Upper lobe of right lung (tissue), 1 donor: ENCODE measurements at regions not wholly inside any gene's neighbourhood (a gene's known extent, or its start where the extent isn't known, plus 50 kb on each side); places are given as distances from the start of the nearest gene placed in this dataset.
"Not testable (repeated sequence)": the region's sequence is repeated elsewhere in the genome, so short reads cannot be mapped to it uniquely, and the experiment has no call there.

Source experiments
- ATAC-seq: fragments of 200-7000 bp; cut with Tn5 transposase; one replicate; pipeline ENCODE4 v1.9.1; 2020; ENCODE audit warnings: mild to moderate bottlenecking, moderate library complexity
- DNase-seq: peaks from one replicate; pipeline ENCODE4 v3.0.0-alpha.2; 2020
- H3K27ac ChIP-seq: fragments of 200-600 bp; one replicate; pipeline ENCODE4 v1.8.0; 2022
- H3K27me3 ChIP-seq: fragments of 200-600 bp; one replicate; pipeline ENCODE4 v1.8.0; 2022; ENCODE audit warnings: mild to moderate bottlenecking
- H3K36me3 ChIP-seq: fragments of 200-600 bp; one replicate; pipeline ENCODE4 v1.8.0; 2022
- H3K4me1 ChIP-seq: fragments of 200-600 bp; one replicate; pipeline ENCODE4 v1.8.0; 2022
- H3K4me3 ChIP-seq: fragments of 200-600 bp; one replicate; pipeline ENCODE4 v1.8.0; 2022; ENCODE audit warnings: mild to moderate bottlenecking
- H3K9me3 ChIP-seq: fragments of 200-600 bp; one replicate; pipeline ENCODE4 v1.8.0; 2022
- CTCF ChIP-seq: fragments of 200-600 bp; IDR thresholded peaks from one replicate; pipeline ENCODE4 v1.8.0; 2022; ENCODE audit warnings: antibody characterized with exemption
- intact Hi-C: fragments of 100-400 bp; cut with DNase I; formaldehyde crosslinking; loops from one replicate; pipeline ENCODE4 v1.11.0; 2022
- donor health status: DM: no; HTN: yes; CAD: no; lungs with severe emphysema.

- intact Hi-C loops: no loop called here
- Histone ChIP-seq H3K27me3 (no peaks in the 10 kb centered on the region), H3K27ac (no peak overlapping the region), H3K36me3 (no peaks in the 10 kb centered on the region), H3K4me3 (no peak overlapping the region), H3K9me3 (no peaks in the 10 kb centered on the region), H3K4me1 (peaks cover 26% of the 10 kb centered on the region)
- no peak for ATAC-seq
- DNase-seq: no peak
- TF ChIP-seq CTCF: no peak
Observed at GRCh38 chr7:66442385-66442784, 186.3 kb upstream of the KCTD7 start.

DNA sequence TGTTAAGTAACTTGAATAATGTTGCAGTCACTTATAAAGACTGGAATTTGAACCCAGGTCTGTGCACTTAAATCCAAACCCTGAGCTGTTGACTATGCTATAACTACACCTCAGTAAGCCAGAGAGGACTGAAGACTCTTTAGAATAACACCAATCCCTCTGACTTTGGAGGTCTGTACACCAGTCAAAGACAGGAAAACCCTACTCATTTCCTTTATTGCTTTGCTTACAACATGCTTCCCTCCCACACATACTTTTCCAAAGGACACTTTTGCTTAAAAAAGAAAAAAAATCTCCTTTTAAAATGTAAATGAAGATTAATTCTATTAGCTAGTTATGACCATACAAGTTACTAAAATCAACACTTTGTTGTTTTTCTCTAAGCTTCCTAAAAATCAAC, 184.7 kb upstream of the KCTD7 start:
- Histone ChIP-seq H3K27ac (no peak overlapping the region), H3K4me1 (peaks cover 26% of the 10 kb centered on the region), H3K27me3 (no peaks in the 10 kb centered on the region), H3K36me3 (peaks cover 11% of the 10 kb centered on the region), H3K9me3 (no peaks in the 10 kb centered on the region), H3K4me3 (no peak overlapping the region)
- ATAC-seq (no peak), DNase-seq (no peak)
- no peak for TF ChIP-seq CTCF
- intact Hi-C loops: no loop called here

DNA sequence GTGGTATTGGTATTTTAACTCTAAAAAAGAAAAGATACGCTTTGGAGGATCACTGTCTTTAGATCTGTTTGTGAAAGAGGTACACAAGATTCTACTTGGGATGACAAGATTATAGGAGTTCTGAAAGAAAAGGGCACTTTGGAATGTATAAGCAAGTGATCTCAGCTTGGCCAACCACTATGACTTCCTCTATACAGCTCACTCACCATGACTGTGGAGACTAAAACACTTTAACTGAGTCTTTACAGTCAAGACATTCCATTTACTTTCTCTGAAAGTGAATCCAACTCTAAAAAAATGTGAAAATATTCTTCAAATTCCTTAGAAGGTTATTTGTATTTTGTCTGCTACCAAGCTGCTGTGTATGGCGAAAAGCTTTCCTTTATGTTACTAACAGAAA, 181.7 kb upstream of the KCTD7 start:
- H3K27me3 ChIP-seq, ATAC-seq, H3K9me3 ChIP-seq, DNase-seq, intact Hi-C loops, H3K27ac ChIP-seq, H3K4me1 ChIP-seq, H3K4me3 ChIP-seq: not testable (repeated sequence)
- peaks cover 16% of the 10 kb centered on the region for H3K36me3 ChIP-seq

DNA sequence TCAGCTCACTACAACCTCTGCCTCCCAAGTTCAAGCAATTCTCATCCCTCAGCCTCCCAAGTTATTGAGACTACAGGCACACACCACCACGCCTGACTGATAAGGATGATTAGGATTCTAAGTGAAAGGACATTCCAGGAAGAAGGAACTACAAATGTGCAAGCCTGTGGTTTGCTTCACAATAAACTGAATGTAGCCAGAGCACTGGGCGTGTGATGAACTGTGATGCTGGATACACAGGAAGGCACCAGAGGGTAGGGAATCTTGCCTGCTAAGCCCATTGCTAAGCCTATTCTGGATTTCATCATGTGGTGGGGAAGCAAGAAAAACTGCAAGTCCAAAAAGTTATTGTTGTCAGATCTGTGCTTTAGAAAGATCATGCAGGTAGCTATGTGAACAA, 177.9 kb upstream of the KCTD7 start:
- H3K36me3 ChIP-seq: peaks cover 16% of the 10 kb centered on the region
- H3K4me1 ChIP-seq, ATAC-seq, intact Hi-C loops, DNase-seq, H3K27ac ChIP-seq, H3K4me3 ChIP-seq, H3K9me3 ChIP-seq, H3K27me3 ChIP-seq: not testable (repeated sequence)

GRCh38 chr7:66451713-66452112, 177.0 kb upstream of the KCTD7 start:
- intact Hi-C loops, H3K4me3 ChIP-seq, DNase-seq, H3K4me1 ChIP-seq, H3K27ac ChIP-seq, ATAC-seq, H3K27me3 ChIP-seq, H3K9me3 ChIP-seq: not testable (repeated sequence)
- H3K36me3 ChIP-seq: peaks cover 16% of the 10 kb centered on the region

- no peaks in the 10 kb centered on the region for H3K4me1 ChIP-seq
- H3K27me3 ChIP-seq: no peaks in the 10 kb centered on the region
- intact Hi-C loops: no loop called here
- no peak for ATAC-seq
- DNase-seq: no peak
- no peak for TF ChIP-seq CTCF
- peaks cover 16% of the 10 kb centered on the region for H3K36me3 ChIP-seq
- no peak overlapping the region for H3K27ac ChIP-seq
- H3K9me3 ChIP-seq: no peaks in the 10 kb centered on the region
- H3K4me3 ChIP-seq: no peak overlapping the region
Observed at GRCh38 chr7:66452165-66452564, 176.5 kb upstream of the KCTD7 start.

DNA sequence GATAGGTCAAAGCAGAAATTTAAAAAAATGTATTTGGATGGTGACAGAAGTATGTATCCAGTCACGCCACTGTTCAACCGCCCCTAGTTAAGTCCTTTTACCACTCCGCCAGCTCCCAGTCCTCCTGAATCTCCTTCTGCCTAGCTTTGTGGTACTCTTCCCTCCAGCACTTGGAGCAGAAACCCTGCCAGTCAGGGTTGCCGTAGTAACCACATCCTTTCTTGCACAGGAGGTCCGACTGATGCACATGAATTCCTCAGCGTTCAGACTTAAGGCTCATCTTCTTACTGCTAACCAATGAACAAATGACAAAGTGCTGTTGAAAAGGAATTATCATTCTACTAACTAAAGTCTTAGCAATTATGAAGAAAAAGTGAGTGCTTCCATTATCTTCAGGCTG, 175.3 kb upstream of the KCTD7 start:
- Histone ChIP-seq H3K27ac (no peak overlapping the region), H3K4me3 (no peak overlapping the region), H3K36me3 (peaks cover 12% of the 10 kb centered on the region), H3K4me1 (no peaks in the 10 kb centered on the region), H3K27me3 (no peaks in the 10 kb centered on the region), H3K9me3 (no peaks in the 10 kb centered on the region)
- no peak for TF ChIP-seq CTCF
- intact Hi-C loops: no loop called here
- no peak for DNase-seq
- no peak for ATAC-seq
